HFFc6 (cell line): ENCODE measurements at regions not wholly inside any gene's neighbourhood (a gene's known extent, or its start where the extent isn't known, plus 50 kb on each side); places are given as distances from the start of the nearest gene placed in this dataset.
"Not testable (repeated sequence)": the region's sequence is repeated elsewhere in the genome, so short reads cannot be mapped to it uniquely, and the experiment has no call there.

Experiments used
- DNase-seq: peaks from one replicate; pipeline ENCODE4 v3.0.0-alpha.2; 2018
- H3K27ac Mint-ChIP-seq: 2 replicates; pipeline ENCODE4 v1.8.0; 2020; ENCODE audit warnings: mild to moderate bottlenecking, mixed read lengths
- H3K27me3 Mint-ChIP-seq: 2 replicates; pipeline ENCODE4 v1.8.0; 2021; ENCODE audit warnings: mild to moderate bottlenecking, moderate library complexity, mixed read lengths; ENCODE audit not compliant: insufficient read depth
- H3K36me3 Mint-ChIP-seq: 2 replicates; pipeline ENCODE4 v1.8.0; 2021; ENCODE audit warnings: low read depth, mixed read lengths
- H3K4me1 Mint-ChIP-seq: 2 replicates; pipeline ENCODE4 v1.8.0; 2020; ENCODE audit warnings: low read depth, mixed read lengths
- H3K4me3 Mint-ChIP-seq: 2 replicates; pipeline ENCODE4 v1.8.0; 2020; ENCODE audit warnings: mild to moderate bottlenecking, moderate library complexity, mixed read lengths
- H3K9me3 Mint-ChIP-seq: 2 replicates; pipeline ENCODE4 v1.8.0; 2020; ENCODE audit warnings: mild to moderate bottlenecking, mixed read lengths
- CTCF ChIP-seq: fragments of 200-600 bp; sonication (generic); IDR thresholded peaks from 2 replicates; pipeline ENCODE4 v1.5.0; 2021; ENCODE audit warnings: antibody characterized with exemption, mild to moderate bottlenecking

GRCh38 chrX:27136325-27136724, 326.8 kb downstream of the PPP4R3C start:
- peaks cover 4% of the 10 kb centered on the region for H3K9me3 Mint-ChIP-seq
- H3K27ac Mint-ChIP-seq, result no peak overlapping the region
- no peak overlapping the region for H3K4me3 Mint-ChIP-seq
- no peak for TF ChIP-seq CTCF
- DNase-seq, result no peak
- H3K36me3 Mint-ChIP-seq, result no peaks in the 10 kb centered on the region
- H3K27me3 Mint-ChIP-seq, result no peaks in the 10 kb centered on the region
- no peaks in the 10 kb centered on the region for H3K4me1 Mint-ChIP-seq

GRCh38 chrX:27132862-27133261, 330.3 kb downstream of the PPP4R3C start:
- Mint-ChIP-seq H3K27ac (no peak overlapping the region), H3K4me3 (no peak overlapping the region), H3K9me3 (peaks cover 7% of the 10 kb centered on the region), H3K27me3 (no peaks in the 10 kb centered on the region), H3K36me3 (no peaks in the 10 kb centered on the region), H3K4me1 (no peaks in the 10 kb centered on the region)
- DNase-seq, result no peak
- no peak for TF ChIP-seq CTCF

- not testable (repeated sequence) for H3K9me3 Mint-ChIP-seq, H3K4me1 Mint-ChIP-seq, H3K27ac Mint-ChIP-seq, DNase-seq, H3K36me3 Mint-ChIP-seq, H3K4me3 Mint-ChIP-seq, H3K27me3 Mint-ChIP-seq
Observed at GRCh38 chrX:27087176-27087575, 376.0 kb downstream of the PPP4R3C start.

- Mint-ChIP-seq H3K27me3 (no peaks in the 10 kb centered on the region), H3K36me3 (no peaks in the 10 kb centered on the region), H3K4me1 (no peaks in the 10 kb centered on the region), H3K4me3 (no peak overlapping the region), H3K27ac (no peak overlapping the region), H3K9me3 (no peaks in the 10 kb centered on the region)
- no peak for TF ChIP-seq CTCF
- no peak for DNase-seq
Observed at GRCh38 chrX:27086237-27086636, 376.9 kb downstream of the PPP4R3C start.

- TF ChIP-seq CTCF, result no peak
- no peaks in the 10 kb centered on the region for H3K36me3 Mint-ChIP-seq
- H3K27ac Mint-ChIP-seq, result no peak overlapping the region
- H3K4me1 Mint-ChIP-seq, result no peaks in the 10 kb centered on the region
- no peak for DNase-seq
- no peaks in the 10 kb centered on the region for H3K27me3 Mint-ChIP-seq
- H3K4me3 Mint-ChIP-seq, result no peak overlapping the region
- no peaks in the 10 kb centered on the region for H3K9me3 Mint-ChIP-seq
Observed at GRCh38 chrX:27085346-27085745, 377.8 kb downstream of the PPP4R3C start.

- Mint-ChIP-seq H3K27ac (no peak overlapping the region), H3K4me1 (no peaks in the 10 kb centered on the region), H3K4me3 (no peak overlapping the region), H3K36me3 (no peaks in the 10 kb centered on the region), H3K9me3 (no peaks in the 10 kb centered on the region), H3K27me3 (no peaks in the 10 kb centered on the region)
- TF ChIP-seq CTCF, result no peak
- DNase-seq, result no peak
Observed at GRCh38 chrX:27078371-27078770, 384.8 kb downstream of the PPP4R3C start.
